HCT116 (cell line): ENCODE measurements at regions not wholly inside any gene's neighbourhood (a gene's known extent, or its start where the extent isn't known, plus 50 kb on each side); places are given as distances from the start of the nearest gene placed in this dataset.

Experiments used
- ATAC-seq: fragments of 200-7000 bp; cut with Tn5 transposase; 2 replicates; pipeline ENCODE4 v1.9.1; 2020; ENCODE audit warnings: mild to moderate bottlenecking, moderate library complexity
- BruUV-seq: library from RNA; stranded (reverse); fragments of 400-500 nt; replicated peaks from 2 replicates; lab custom pipeline; 2021; lab: Mats Ljungman, UMichigan
- CTCF ChIA-PET: fragments of 300-600 bp; sonication (Branson Sonifier 250); formaldehyde crosslinking; loops from one replicate; lab custom pipeline; 2021; ENCODE audit warnings: antibody characterized with exemption; lab: Charles Lee
- POLR2A ChIA-PET: fragments of 300-600, 350-600 bp; sonication (Branson Sonifier 250); formaldehyde crosslinking; loops from one replicate; lab custom pipeline; 2021; ENCODE audit warnings: antibody characterized with exemption; lab: Charles Lee
- RAD21 ChIA-PET, 2 experiments: fragments of 300-600 bp; sonication (Branson Sonifier 250); formaldehyde crosslinking; loops; one replicate each; lab custom pipeline; 2023; ENCODE audit warnings: low total read pairs in 2 of 2; ENCODE audit not compliant: uncharacterized antibody in 2 of 2, unreplicated experiment in 2 of 2, low non-redundant PET in 1 of 2; lab: Charles Lee
- DNase-seq: peaks from one replicate; pipeline ENCODE4 v3.0.0-alpha.2; 2010; ENCODE audit warnings: low read depth, low spot score
- H2AFZ ChIP-seq: fragments of 200-600 bp; shearing (Covaris generic), sonication (generic); 2 replicates; pipeline ENCODE4 v1.6.1; 2017; ENCODE audit warnings: low read depth, mixed run types, mixed read lengths, antibody characterized with exemption, low read length; ENCODE audit not compliant: poor library complexity, severe bottlenecking
- H3K27ac ChIP-seq: 2 replicates; pipeline ENCODE4 v1.5.1; 2012; ENCODE audit warnings: low read depth, low read length
- H3K27me3 ChIP-seq: fragments of 200-600 bp; sonication (generic); 2 replicates; pipeline ENCODE4 v1.6.1; 2016; ENCODE audit warnings: mixed run types, low read length, mixed read lengths; ENCODE audit not compliant: insufficient read depth
- H3K36me3 ChIP-seq, 2 experiments: fragments of 200-500 bp in 1 of 2; fragments of 200-600 bp in 1 of 2; sonication (Bioruptor generic) in 1 of 2; sonication (generic) in 1 of 2; 2 replicates each; pipeline versions ENCODE4 v1.5.1 to v1.6.1; 2014 to 2016; ENCODE audit warnings: low read length in 2 of 2, inconsistent platforms in 1 of 2, mixed read lengths in 1 of 2, mixed run types in 1 of 2; ENCODE audit not compliant: insufficient read depth in 2 of 2, control insufficient read depth in 1 of 2
- H3K4me1 ChIP-seq, 2 experiments: fragments of 200-600 bp in 1 of 2; sonication (generic) in 1 of 2; 2 replicates each; pipeline versions ENCODE4 v1.5.1 to v1.6.1; 2012 to 2017; ENCODE audit warnings: low read length in 2 of 2, inconsistent platforms in 1 of 2, mild to moderate bottlenecking in 1 of 2, mixed read lengths in 1 of 2, mixed run types in 1 of 2, moderate library complexity in 1 of 2; ENCODE audit not compliant: insufficient read depth in 2 of 2, control insufficient read depth in 1 of 2
- H3K4me2 ChIP-seq: fragments of 200-600 bp; sonication (generic); 2 replicates; pipeline ENCODE4 v1.6.1; 2017; ENCODE audit warnings: mixed run types, low read length, mixed read lengths
- H3K4me3 ChIP-seq, 2 experiments: fragments of 200-600 bp in 1 of 2; sonication (generic) in 1 of 2; replicated peaks in 1 of 2; 2 replicates each; pipeline ENCODE4 v1.5.1; 2011 to 2016; ENCODE audit warnings: low read length in 2 of 2, control low read depth in 1 of 2, low read depth in 1 of 2, mild to moderate bottlenecking in 1 of 2, mixed read lengths in 1 of 2, mixed run types in 1 of 2
- H3K79me2 ChIP-seq: fragments of 200-600 bp; sonication (generic); 2 replicates; pipeline ENCODE4 v1.6.1; 2017; ENCODE audit warnings: mild to moderate bottlenecking, mixed run types, low read length, moderate library complexity, mixed read lengths; ENCODE audit not compliant: insufficient read depth
- H3K9ac ChIP-seq: fragments of 200-600 bp; sonication (generic); 2 replicates; pipeline ENCODE4 v1.6.1; 2016; ENCODE audit warnings: low read length, mixed read lengths
- H3K9me2 ChIP-seq: fragments of 200-600 bp; sonication (generic), shearing (Covaris generic); 2 replicates; pipeline ENCODE4 v1.6.1; 2017; ENCODE audit warnings: mixed run types, mild to moderate bottlenecking, moderate library complexity; ENCODE audit not compliant: insufficient read depth
- H3K9me3 ChIP-seq, 2 experiments: fragments of 200-500 bp in 1 of 2; fragments of 200-600 bp in 1 of 2; sonication (Bioruptor generic) in 1 of 2; sonication (generic) in 1 of 2; 2 replicates each; pipeline ENCODE4 v1.6.1; 2014 to 2017; ENCODE audit warnings: low read length in 2 of 2, mixed read lengths in 2 of 2, inconsistent platforms in 1 of 2, low read depth in 1 of 2, mild to moderate bottlenecking in 1 of 2, mixed run types in 1 of 2, moderate library complexity in 1 of 2; ENCODE audit not compliant: control insufficient read depth in 1 of 2, insufficient read depth in 1 of 2
- H4K20me1 ChIP-seq: fragments of 200-600 bp; sonication (generic), shearing (Covaris generic); 2 replicates; pipeline ENCODE4 v1.6.1; 2017; ENCODE audit warnings: mixed run types, mild to moderate bottlenecking, moderate library complexity; ENCODE audit not compliant: insufficient read depth
- ATF3 ChIP-seq: IDR thresholded peaks from 2 replicates; pipeline ENCODE4 v1.6.1; 2012
- CEBPB ChIP-seq: IDR thresholded peaks from 2 replicates; pipeline ENCODE4 v1.6.1; 2012; ENCODE audit warnings: low read depth
- CTCF ChIP-seq, 3 experiments: fragments of 200-600 bp in 1 of 3; sonication (generic) in 1 of 3; IDR thresholded peaks in 2 of 3; conservative IDR thresholded peaks in 1 of 3; 2 replicates each; pipeline ENCODE4 v1.5.1; 2012 to 2017; ENCODE audit warnings: low read depth in 2 of 3, low read length in 2 of 3, antibody characterized with exemption in 1 of 3, borderline replicate concordance in 1 of 3, control low read depth in 1 of 3, mild to moderate bottlenecking in 1 of 3, mixed read lengths in 1 of 3, mixed run types in 1 of 3, moderate library complexity in 1 of 3; ENCODE audit not compliant: insufficient read depth in 1 of 3
- EGR1 ChIP-seq: IDR thresholded peaks from 2 replicates; pipeline ENCODE4 v1.6.1; 2012; ENCODE audit warnings: low read depth
- EZH2 ChIP-seq: fragments of 200-600 bp; sonication (generic); IDR thresholded peaks from 2 replicates; pipeline ENCODE4 v1.6.1; 2017; ENCODE audit warnings: antibody characterized with exemption, mixed run types
- EZH2phosphoT487 ChIP-seq: fragments of 200-600 bp; IDR thresholded peaks from 2 replicates; pipeline ENCODE4 v1.6.1; 2018; ENCODE audit warnings: antibody characterized with exemption, borderline replicate concordance
- FOSL1 ChIP-seq: IDR thresholded peaks from 2 replicates; pipeline ENCODE4 v1.6.1; 2012; ENCODE audit warnings: low read depth
- JUND ChIP-seq: IDR thresholded peaks from 2 replicates; pipeline ENCODE4 v1.6.1; 2012
- POLR2AphosphoS5 ChIP-seq: IDR thresholded peaks from 2 replicates; pipeline ENCODE4 v1.6.1; 2011; ENCODE audit warnings: mild to moderate bottlenecking, low read depth, low read length, moderate library complexity
- SIN3A ChIP-seq: IDR thresholded peaks from 2 replicates; pipeline ENCODE4 v1.6.1; 2012; ENCODE audit warnings: low read depth
- SRF ChIP-seq: IDR thresholded peaks from 2 replicates; pipeline ENCODE4 v1.6.1; 2012; ENCODE audit warnings: low read depth
- TCF7L2 ChIP-seq: IDR thresholded peaks from 2 replicates; pipeline ENCODE4 v1.7.0; 2011; ENCODE audit warnings: borderline replicate concordance, inconsistent platforms; ENCODE audit not compliant: insufficient read depth, insufficient read length; ENCODE audit errors: extremely low read depth
- YY1 ChIP-seq: IDR thresholded peaks from 2 replicates; pipeline ENCODE4 v1.6.1; 2011; ENCODE audit warnings: low read length, low read depth, moderate library complexity, mild to moderate bottlenecking; ENCODE audit not compliant: insufficient replicate concordance; ENCODE audit errors: extremely low read depth
- intact Hi-C: fragments of 100-400 bp; cut with micrococcal nuclease; formaldehyde crosslinking; loops from 2 replicates; pipeline ENCODE4 v1.10.0; 2022
- TF ChIP-seq, protein P1 (sequence below): IDR thresholded peaks from 2 replicates; pipeline ENCODE4 v1.6.1; 2011; ENCODE audit warnings: mild to moderate bottlenecking, low read length, moderate library complexity; ENCODE audit not compliant: insufficient replicate concordance; ENCODE audit errors: extremely low read depth

DNA sequence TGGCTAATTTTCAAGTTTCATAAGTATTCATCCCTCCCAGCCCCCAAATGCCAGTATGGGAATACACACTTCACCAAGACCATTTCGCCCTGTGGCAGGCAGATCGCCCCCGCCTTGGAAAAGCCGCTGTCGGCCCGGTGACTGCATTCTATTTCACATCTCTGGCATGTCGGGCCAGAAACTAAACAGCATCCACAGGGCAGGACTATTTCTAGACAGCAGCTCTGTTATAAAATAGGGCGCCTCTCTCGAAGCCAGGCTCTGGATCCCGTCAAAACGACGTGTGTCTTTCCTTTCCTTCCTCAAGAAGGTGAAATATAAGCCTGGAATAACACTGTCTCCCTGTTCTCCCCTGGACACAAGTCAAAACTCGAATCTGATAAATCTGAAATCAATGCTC lies 56.8 kb downstream of the GSC start:
- RAD21 ChIA-PET, result no interaction called here
- ATAC-seq, result no peak
- intact Hi-C loops, result loop anchor here (10.0 kb wide), 1 partner anchor 392 kb away; no protein-coding TSS in a partner anchor

DNA sequence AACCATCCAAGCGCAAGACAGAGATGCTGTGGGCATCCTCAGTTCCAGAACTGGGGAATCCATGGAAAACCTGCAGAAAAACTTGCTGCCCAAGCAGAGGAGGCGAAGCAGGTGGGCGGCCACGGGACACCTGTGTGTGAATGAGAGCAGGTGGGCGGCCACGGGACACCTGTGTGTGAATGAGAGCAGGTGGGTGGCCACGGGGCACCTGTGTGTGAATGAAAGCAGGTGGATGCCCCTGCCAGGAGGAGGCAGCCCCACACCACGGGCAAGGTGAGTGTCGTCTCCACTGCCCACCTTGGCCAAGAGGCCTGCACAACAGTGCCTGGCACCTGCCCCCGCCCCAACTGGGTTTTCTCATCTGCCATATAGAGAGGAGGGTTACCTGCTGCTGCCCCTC lies 59.2 kb downstream of the GSC start:
- POLR2A ChIA-PET, result no interaction called here
- no peaks in the 10 kb centered on the region for H3K36me3 ChIP-seq
- H3K4me3 ChIP-seq, result no peak overlapping the region
- no peak overlapping the region for H3K4me2 ChIP-seq
- CTCF ChIA-PET, result no interaction called here
- BruUV-seq, result no TSS peak
- TF ChIP-seq CTCF (IDR thresholded peaks at IDR 0.05 in 2 of 3, conservative IDR thresholded peaks at IDR 0.05 in 1 of 3; ENCODE audit: borderline replicate concordance in 1 of 3, insufficient read depth in 1 of 3, low read depth in 2 of 3, low read length in 2 of 3) (no peak), EZH2 (no peak), JUND (no peak), SIN3A (no peak), EGR1 (no peak), CEBPB (no peak), SRF (no peak), TCF7L2 (no peak), YY1 (no peak), ATF3 (no peak)
- TF ChIP-seq, protein P1, sequence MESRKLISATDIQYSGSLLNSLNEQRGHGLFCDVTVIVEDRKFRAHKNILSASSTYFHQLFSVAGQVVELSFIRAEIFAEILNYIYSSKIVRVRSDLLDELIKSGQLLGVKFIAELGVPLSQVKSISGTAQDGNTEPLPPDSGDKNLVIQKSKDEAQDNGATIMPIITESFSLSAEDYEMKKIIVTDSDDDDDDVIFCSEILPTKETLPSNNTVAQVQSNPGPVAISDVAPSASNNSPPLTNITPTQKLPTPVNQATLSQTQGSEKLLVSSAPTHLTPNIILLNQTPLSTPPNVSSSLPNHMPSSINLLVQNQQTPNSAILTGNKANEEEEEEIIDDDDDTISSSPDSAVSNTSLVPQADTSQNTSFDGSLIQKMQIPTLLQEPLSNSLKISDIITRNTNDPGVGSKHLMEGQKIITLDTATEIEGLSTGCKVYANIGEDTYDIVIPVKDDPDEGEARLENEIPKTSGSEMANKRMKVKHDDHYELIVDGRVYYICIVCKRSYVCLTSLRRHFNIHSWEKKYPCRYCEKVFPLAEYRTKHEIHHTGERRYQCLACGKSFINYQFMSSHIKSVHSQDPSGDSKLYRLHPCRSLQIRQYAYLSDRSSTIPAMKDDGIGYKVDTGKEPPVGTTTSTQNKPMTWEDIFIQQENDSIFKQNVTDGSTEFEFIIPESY, result no peak
- intact Hi-C loops, result loop anchor here (10.0 kb wide), 1 partner anchor 394 kb away; no protein-coding TSS in a partner anchor
- no peaks in the 10 kb centered on the region for H3K79me2 ChIP-seq
- H3K9me3 ChIP-seq, result no peaks in the 10 kb centered on the region
- no peak overlapping the region for H2AFZ ChIP-seq
- H3K27ac ChIP-seq, result no peak overlapping the region
- no peak overlapping the region for H3K9ac ChIP-seq
- no peaks in the 10 kb centered on the region for H3K9me2 ChIP-seq
- H3K4me1 ChIP-seq, result peaks cover 0 to 3% of the 10 kb centered on the region in 2 experiments; a peak in 1 of 4 replicates
- no peaks in the 10 kb centered on the region for H3K27me3 ChIP-seq
- no peaks in the 10 kb centered on the region for H4K20me1 ChIP-seq
- ATAC-seq (no peak), DNase-seq (no peak)
- RAD21 ChIA-PET, result no interaction called here

More for the DNA sequence above, 56.8 kb downstream of the GSC start:
- Histone ChIP-seq H3K9me2 (no peaks in the 10 kb centered on the region), H3K9ac (no peak overlapping the region), H3K79me2 (no peaks in the 10 kb centered on the region), H3K4me3 (no peak overlapping the region), H3K27me3 (no peaks in the 10 kb centered on the region), H4K20me1 (no peaks in the 10 kb centered on the region), H3K27ac (no peak overlapping the region), H3K36me3 (no peaks in the 10 kb centered on the region), H3K9me3 (no peaks in the 10 kb centered on the region), H3K4me1 (no peaks in the 10 kb centered on the region), H3K4me2 (no peak overlapping the region), H2AFZ (no peak overlapping the region)
- TF ChIP-seq SRF (no peak), SIN3A (no peak), TCF7L2 (no peak), EZH2phosphoT487 (no peak), POLR2AphosphoS5 (no peak), FOSL1 (no peak)
- CTCF ChIA-PET, result no interaction called here
- POLR2A ChIA-PET, result no interaction called here
- DNase-seq, result no peak
- no TSS peak for BruUV-seq
